HepG2 (cell line): ENCODE measurements at regions not wholly inside any gene's neighbourhood (a gene's known extent, or its start where the extent isn't known, plus 50 kb on each side); places are given as distances from the start of the nearest gene placed in this dataset.
"Not testable (repeated sequence)": the region's sequence is repeated elsewhere in the genome, so short reads cannot be mapped to it uniquely, and the experiment has no call there.

Experiments
- ATAC-seq: fragments of 200-7000 bp; cut with Tn5 transposase; 3 replicates; pipeline ENCODE4 v1.9.1; 2020; ENCODE audit warnings: mild to moderate bottlenecking, moderate library complexity
- BruUV-seq: library from RNA; stranded (reverse); fragments of 400-500 nt; replicated peaks from 2 replicates; lab custom pipeline; 2021; lab: Mats Ljungman, UMichigan
- CTCF ChIA-PET: fragments of 300-600 bp; formaldehyde crosslinking; extraction: SDS; loops from one replicate; lab custom pipeline; 2021; ENCODE audit warnings: low total read pairs, inconsistent platforms, low intra/inter-chr PET ratio; lab: Yijun Ruan, JAX
- POLR2A ChIA-PET: fragments of 350-600 bp; sonication (Branson Sonifier 250); formaldehyde crosslinking; loops from one replicate; lab custom pipeline; 2020; ENCODE audit warnings: antibody characterized with exemption, inconsistent platforms; lab: Yijun Ruan, JAX
- DNase-seq: peaks from one replicate; pipeline ENCODE4 v3.0.0-alpha.2; 2015; ENCODE audit warnings: low spot score
- FAIRE-seq: peaks from 3 replicates; lab custom pipeline; 2011; peaks lifted over from hg19 to GRCh38; lab: Jason Lieb, UNC
- H2AFZ ChIP-seq: one replicate; pipeline ENCODE4 v1.6.1; 2011; ENCODE audit warnings: low read length, inconsistent platforms
- H3K27ac ChIP-seq: fragments of 300-600 bp; 3 replicates; pipeline ENCODE4 v1.8.0; 2011; ENCODE audit warnings: mixed run types, mild to moderate bottlenecking, mixed read lengths, low read length, inconsistent platforms; ENCODE audit not compliant: insufficient read depth; ENCODE audit errors: extremely low read length
- H3K27me3 ChIP-seq, 2 experiments: fragments of 200-600 bp in 1 of 2; 2 replicates in 1 of 2; 3 replicates in 1 of 2; pipeline versions ENCODE4 v1.6.0 to v1.8.0; 2011; ENCODE audit warnings: low read length in 2 of 2, mild to moderate bottlenecking in 2 of 2, moderate library complexity in 2 of 2, inconsistent platforms in 1 of 2; ENCODE audit not compliant: insufficient read depth in 2 of 2, control insufficient read depth in 1 of 2
- H3K36me3 ChIP-seq, 2 experiments: fragments of 200-600 bp in 1 of 2; replicated peaks in 1 of 2; 2 replicates in 1 of 2; 3 replicates in 1 of 2; pipeline versions ENCODE4 v1.5.1 to v1.8.0; 2011; ENCODE audit warnings: low read length in 2 of 2, inconsistent platforms in 1 of 2; ENCODE audit not compliant: insufficient read depth in 2 of 2, control insufficient read depth in 1 of 2
- H3K4me1 ChIP-seq: 2 replicates; pipeline ENCODE4 v1.5.1; 2012; ENCODE audit warnings: low read length, inconsistent platforms; ENCODE audit not compliant: insufficient read depth
- H3K4me2 ChIP-seq: 2 replicates; pipeline ENCODE4 v1.6.0; 2011; ENCODE audit warnings: low read depth, low read length, inconsistent platforms
- H3K4me3 ChIP-seq, 3 experiments: fragments of 200-600 bp in 1 of 3; sonication (generic), shearing (Covaris generic) in 1 of 3; replicated peaks in 1 of 3; 2 replicates each; pipeline ENCODE4 v1.5.1; 2011 to 2016; ENCODE audit warnings: low read length in 3 of 3, inconsistent platforms in 2 of 3, low read depth in 2 of 3, mild to moderate bottlenecking in 2 of 3, control low read depth in 1 of 3, mixed read lengths in 1 of 3; ENCODE audit not compliant: insufficient read depth in 1 of 3
- H3K79me2 ChIP-seq: one replicate; pipeline ENCODE4 v1.6.1; 2011; ENCODE audit warnings: low read length, inconsistent platforms; ENCODE audit not compliant: insufficient read depth
- H3K9ac ChIP-seq: 2 replicates; pipeline ENCODE4 v1.6.0; 2011; ENCODE audit warnings: mild to moderate bottlenecking, low read depth, low read length, inconsistent platforms; ENCODE audit not compliant: insufficient read depth
- H3K9me3 ChIP-seq: 2 replicates; pipeline ENCODE4 v1.5.1; 2012; ENCODE audit warnings: mild to moderate bottlenecking, low read length
- H4K20me1 ChIP-seq: 2 replicates; pipeline ENCODE4 v1.6.0; 2011; ENCODE audit warnings: inconsistent platforms, mild to moderate bottlenecking, low read length, moderate library complexity; ENCODE audit not compliant: insufficient read depth
- CC2D1A ChIP-seq: sonication (generic); formaldehyde crosslinking; IDR thresholded peaks from 2 replicates; pipeline ENCODE4 v1.8.1; 2023; ENCODE audit warnings: mild to moderate bottlenecking, missing genetic modification reagents
- RFX5 ChIP-seq: IDR thresholded peaks from 2 replicates; pipeline ENCODE4 v1.6.1; 2011; ENCODE audit warnings: low read depth, low read length, improper control_type of control experiment
- SCMH1 ChIP-seq: sonication (generic); formaldehyde crosslinking; IDR thresholded peaks from 2 replicates; pipeline ENCODE4 v1.9.0; 2021; ENCODE audit warnings: missing genetic modification reagents, mild to moderate bottlenecking, borderline replicate concordance
- STAT5B ChIP-seq: sonication (generic); formaldehyde crosslinking; IDR thresholded peaks from 2 replicates; pipeline ENCODE4 v1.4.0; 2020; ENCODE audit warnings: missing genetic modification reagents
- ZMYM2 ChIP-seq: sonication (generic); formaldehyde crosslinking; IDR thresholded peaks from 2 replicates; pipeline ENCODE4 v1.8.0; 2022; ENCODE audit warnings: mild to moderate bottlenecking, missing genetic modification reagents
- ZSCAN22 ChIP-seq: sonication (generic); formaldehyde crosslinking; IDR thresholded peaks from 2 replicates; pipeline ENCODE4 v1.4.0; 2020; ENCODE audit warnings: mild to moderate bottlenecking, missing genetic modification reagents
- WGBS: methylation state at CpG from one replicate; pipeline ENCODE4 v1.1.6; 2017; ENCODE audit warnings: low lambda C conversion rate; 5-methylcytosine and 5-hydroxymethylcytosine counted together
- in situ Hi-C: cut with HindIII; loops from 2 replicates; pipeline ENCODE4 v1.10.0; 2017; ENCODE audit warnings: low pct_unique_long_range_greater_than_20kb; ENCODE audit not compliant: extremely low pct_ligation_motif_present
- intact Hi-C: fragments of 100-400 bp; cut with micrococcal nuclease; formaldehyde crosslinking; loops from one replicate; pipeline ENCODE4 v1.10.0; 2022; ENCODE audit not compliant: unreplicated experiment
- TF ChIP-seq, protein P1 (sequence below): sonication (generic); formaldehyde crosslinking; IDR thresholded peaks from 2 replicates; pipeline ENCODE4 v1.4.0; 2020; ENCODE audit warnings: missing genetic modification reagents
- TF ChIP-seq, protein P2 (sequence below): sonication (generic); formaldehyde crosslinking; IDR thresholded peaks from 2 replicates; pipeline ENCODE4 v1.8.0; 2022; ENCODE audit warnings: low read depth, missing genetic modification reagents
- TF ChIP-seq, protein P3 (sequence below): sonication (generic); formaldehyde crosslinking; conservative IDR thresholded peaks from 2 replicates; pipeline ENCODE4 v1.8.0; 2022; ENCODE audit warnings: mild to moderate bottlenecking, moderate library complexity, missing genetic modification reagents

DNA sequence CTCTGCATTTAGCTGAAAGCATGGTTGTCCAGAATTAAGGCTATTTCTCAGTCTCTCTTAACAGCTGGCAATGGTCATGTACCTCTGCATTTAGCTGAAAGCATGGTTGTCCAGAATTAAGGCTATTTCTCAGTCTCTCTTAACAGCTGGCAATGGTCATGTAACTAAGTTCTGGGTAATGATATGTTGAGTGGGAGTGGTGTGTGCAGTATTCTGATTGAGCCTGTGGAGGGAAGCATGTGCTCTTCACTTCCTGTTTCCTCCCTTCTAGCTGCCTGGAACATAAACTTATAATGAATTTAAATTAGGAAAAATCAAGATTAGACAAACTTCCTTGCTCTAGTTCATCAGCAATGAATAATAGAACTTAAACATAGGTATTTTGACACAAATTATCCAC is 168.5 kb downstream of the MBL2 start:
- H3K4me1 ChIP-seq, H3K4me2 ChIP-seq, DNase-seq, in situ Hi-C loops, intact Hi-C loops, BruUV-seq, H3K9me3 ChIP-seq, H3K4me3 ChIP-seq, POLR2A ChIA-PET, ATAC-seq, H3K27ac ChIP-seq, H2AFZ ChIP-seq, H3K79me2 ChIP-seq, H3K27me3 ChIP-seq, FAIRE-seq, CTCF ChIA-PET, H3K9ac ChIP-seq, H4K20me1 ChIP-seq, H3K36me3 ChIP-seq: not testable (repeated sequence)

DNA sequence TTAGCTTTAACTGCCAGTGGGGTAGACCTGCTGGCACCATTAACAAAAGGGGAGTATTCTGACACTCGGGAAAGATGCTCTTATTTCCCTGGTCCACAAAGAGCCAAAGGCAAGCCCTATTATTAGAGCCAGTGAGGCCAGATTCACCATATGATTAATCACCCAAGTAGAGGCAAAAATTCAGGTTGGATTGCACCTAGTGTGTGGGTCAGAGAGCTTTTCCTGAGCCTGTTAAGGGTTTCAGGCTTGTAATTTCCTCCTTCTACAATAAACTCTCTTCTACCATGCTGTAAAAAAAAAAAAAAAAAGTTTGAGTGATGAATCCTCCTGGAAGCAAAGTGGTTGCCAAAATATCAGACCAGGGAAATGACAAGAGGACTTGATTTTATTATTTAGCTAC is 163.5 kb downstream of the MBL2 start:
- Histone ChIP-seq H3K9ac (no peak overlapping the region), H4K20me1 (no peaks in the 10 kb centered on the region), H3K79me2 (no peaks in the 10 kb centered on the region), H3K4me2 (no peak overlapping the region), H2AFZ (no peak overlapping the region), H3K9me3 (no peaks in the 10 kb centered on the region), H3K4me1 (no peaks in the 10 kb centered on the region), H3K27me3 (no peaks in the 10 kb centered on the region), H3K36me3 (no peaks in the 10 kb centered on the region), H3K4me3 (no peak overlapping the region), H3K27ac (no peak overlapping the region)
- intact Hi-C loops (no loop called here), in situ Hi-C loops (no loop called here)
- TF ChIP-seq, protein P1, sequence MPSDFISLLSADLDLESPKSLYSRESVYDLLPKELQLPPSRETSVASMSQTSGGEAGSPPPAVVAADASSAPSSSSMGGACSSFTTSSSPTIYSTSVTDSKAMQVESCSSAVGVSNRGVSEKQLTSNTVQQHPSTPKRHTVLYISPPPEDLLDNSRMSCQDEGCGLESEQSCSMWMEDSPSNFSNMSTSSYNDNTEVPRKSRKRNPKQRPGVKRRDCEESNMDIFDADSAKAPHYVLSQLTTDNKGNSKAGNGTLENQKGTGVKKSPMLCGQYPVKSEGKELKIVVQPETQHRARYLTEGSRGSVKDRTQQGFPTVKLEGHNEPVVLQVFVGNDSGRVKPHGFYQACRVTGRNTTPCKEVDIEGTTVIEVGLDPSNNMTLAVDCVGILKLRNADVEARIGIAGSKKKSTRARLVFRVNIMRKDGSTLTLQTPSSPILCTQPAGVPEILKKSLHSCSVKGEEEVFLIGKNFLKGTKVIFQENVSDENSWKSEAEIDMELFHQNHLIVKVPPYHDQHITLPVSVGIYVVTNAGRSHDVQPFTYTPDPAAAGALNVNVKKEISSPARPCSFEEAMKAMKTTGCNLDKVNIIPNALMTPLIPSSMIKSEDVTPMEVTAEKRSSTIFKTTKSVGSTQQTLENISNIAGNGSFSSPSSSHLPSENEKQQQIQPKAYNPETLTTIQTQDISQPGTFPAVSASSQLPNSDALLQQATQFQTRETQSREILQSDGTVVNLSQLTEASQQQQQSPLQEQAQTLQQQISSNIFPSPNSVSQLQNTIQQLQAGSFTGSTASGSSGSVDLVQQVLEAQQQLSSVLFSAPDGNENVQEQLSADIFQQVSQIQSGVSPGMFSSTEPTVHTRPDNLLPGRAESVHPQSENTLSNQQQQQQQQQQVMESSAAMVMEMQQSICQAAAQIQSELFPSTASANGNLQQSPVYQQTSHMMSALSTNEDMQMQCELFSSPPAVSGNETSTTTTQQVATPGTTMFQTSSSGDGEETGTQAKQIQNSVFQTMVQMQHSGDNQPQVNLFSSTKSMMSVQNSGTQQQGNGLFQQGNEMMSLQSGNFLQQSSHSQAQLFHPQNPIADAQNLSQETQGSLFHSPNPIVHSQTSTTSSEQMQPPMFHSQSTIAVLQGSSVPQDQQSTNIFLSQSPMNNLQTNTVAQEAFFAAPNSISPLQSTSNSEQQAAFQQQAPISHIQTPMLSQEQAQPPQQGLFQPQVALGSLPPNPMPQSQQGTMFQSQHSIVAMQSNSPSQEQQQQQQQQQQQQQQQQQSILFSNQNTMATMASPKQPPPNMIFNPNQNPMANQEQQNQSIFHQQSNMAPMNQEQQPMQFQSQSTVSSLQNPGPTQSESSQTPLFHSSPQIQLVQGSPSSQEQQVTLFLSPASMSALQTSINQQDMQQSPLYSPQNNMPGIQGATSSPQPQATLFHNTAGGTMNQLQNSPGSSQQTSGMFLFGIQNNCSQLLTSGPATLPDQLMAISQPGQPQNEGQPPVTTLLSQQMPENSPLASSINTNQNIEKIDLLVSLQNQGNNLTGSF: no peak
- TF ChIP-seq ZMYM2 (CRISPR knock-in tag): no peak
- no peak for TF ChIP-seq SCMH1 (CRISPR knock-in tag)
- TF ChIP-seq RFX5: no peak
- TF ChIP-seq, protein P2, sequence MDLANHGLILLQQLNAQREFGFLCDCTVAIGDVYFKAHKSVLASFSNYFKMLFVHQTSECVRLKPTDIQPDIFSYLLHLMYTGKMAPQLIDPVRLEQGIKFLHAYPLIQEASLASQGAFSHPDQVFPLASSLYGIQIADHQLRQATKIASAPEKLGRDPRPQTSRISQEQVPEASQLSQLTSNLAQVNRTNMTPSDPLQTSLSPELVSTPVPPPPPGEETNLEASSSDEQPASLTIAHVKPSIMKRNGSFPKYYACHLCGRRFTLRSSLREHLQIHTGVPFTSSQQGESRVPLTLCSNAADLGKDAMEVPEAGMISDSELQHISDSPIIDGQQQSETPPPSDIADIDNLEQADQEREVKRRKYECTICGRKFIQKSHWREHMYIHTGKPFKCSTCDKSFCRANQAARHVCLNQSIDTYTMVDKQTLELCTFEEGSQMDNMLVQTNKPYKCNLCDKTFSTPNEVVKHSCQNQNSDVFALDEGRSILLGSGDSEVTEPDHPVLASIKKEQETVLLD (CRISPR knock-in tag): no peak
- no peak for TF ChIP-seq STAT5B (CRISPR knock-in tag)
- TF ChIP-seq ZSCAN22 (CRISPR knock-in tag): no peak
- TF ChIP-seq, protein P3, sequence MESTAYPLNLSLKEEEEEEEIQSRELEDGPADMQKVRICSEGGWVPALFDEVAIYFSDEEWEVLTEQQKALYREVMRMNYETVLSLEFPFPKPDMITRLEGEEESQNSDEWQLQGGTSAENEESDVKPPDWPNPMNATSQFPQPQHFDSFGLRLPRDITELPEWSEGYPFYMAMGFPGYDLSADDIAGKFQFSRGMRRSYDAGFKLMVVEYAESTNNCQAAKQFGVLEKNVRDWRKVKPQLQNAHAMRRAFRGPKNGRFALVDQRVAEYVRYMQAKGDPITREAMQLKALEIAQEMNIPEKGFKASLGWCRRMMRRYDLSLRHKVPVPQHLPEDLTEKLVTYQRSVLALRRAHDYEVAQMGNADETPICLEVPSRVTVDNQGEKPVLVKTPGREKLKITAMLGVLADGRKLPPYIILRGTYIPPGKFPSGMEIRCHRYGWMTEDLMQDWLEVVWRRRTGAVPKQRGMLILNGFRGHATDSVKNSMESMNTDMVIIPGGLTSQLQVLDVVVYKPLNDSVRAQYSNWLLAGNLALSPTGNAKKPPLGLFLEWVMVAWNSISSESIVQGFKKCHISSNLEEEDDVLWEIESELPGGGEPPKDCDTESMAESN (CRISPR knock-in tag): no peak
- no peak for TF ChIP-seq CC2D1A
- BruUV-seq: no TSS peak
- 50% methylated on average over 1 of the region's 1 CpG for WGBS
- DNase-seq (no peak), ATAC-seq (no peak), FAIRE-seq (no peak)
- ChIA-PET CTCF (no interaction called here), POLR2A (no interaction called here)
